Spinal cord (tissue), 9 donors: ENCODE measurements at regions not wholly inside any gene's neighbourhood (a gene's known extent, or its start where the extent isn't known, plus 50 kb on each side); places are given as distances from the start of the nearest gene placed in this dataset.
"Not testable (repeated sequence)": the region's sequence is repeated elsewhere in the genome, so short reads cannot be mapped to it uniquely, and the experiment has no call there.

Source experiments
- DNase-seq, 6 donors: peaks; one replicate each; pipeline versions ENCODE4 v3.0.0 to v3.0.0-alpha.2; 2013 to 2015; ENCODE audit warnings: low spot score in 6 of 6, low read depth in 4 of 6
- H3K27ac ChIP-seq: one replicate; pipeline ENCODE4 v1.5.1; 2013; ENCODE audit warnings: low read depth, low read length, control low read depth
- H3K27me3 ChIP-seq: one replicate; pipeline ENCODE4 v1.6.1; 2013; ENCODE audit warnings: low read length; ENCODE audit not compliant: control insufficient read depth, insufficient read depth
- H3K36me3 ChIP-seq: one replicate; pipeline ENCODE4 v1.6.1; 2013; ENCODE audit warnings: low read length; ENCODE audit not compliant: control insufficient read depth, insufficient read depth
- H3K4me1 ChIP-seq: one replicate; pipeline ENCODE4 v1.6.1; 2013; ENCODE audit warnings: low read length; ENCODE audit not compliant: control insufficient read depth, insufficient read depth
- H3K4me3 ChIP-seq: one replicate; pipeline ENCODE4 v1.5.1; 2013; ENCODE audit warnings: low read depth, low read length, control low read depth
- H3K9me3 ChIP-seq: one replicate; pipeline ENCODE4 v1.6.1; 2013; ENCODE audit warnings: low read length; ENCODE audit not compliant: control insufficient read depth, insufficient read depth
- WGBS: methylation state at CpG from one replicate; pipeline ENCODE4 v1.1.5; 2013; ENCODE audit warnings: missing lambda C conversion rate; ENCODE audit not compliant: insufficient coverage; 5-methylcytosine and 5-hydroxymethylcytosine counted together
- donor health status: healthy.

- Histone ChIP-seq H3K9me3 (no peaks in the 10 kb centered on the region), H3K4me3 (no peak overlapping the region), H3K27me3 (no peaks in the 10 kb centered on the region), H3K36me3 (no peaks in the 10 kb centered on the region), H3K4me1 (no peaks in the 10 kb centered on the region), H3K27ac (no peak overlapping the region)
- 67% methylated on average over 1 of the region's 1 CpG for WGBS
- DNase-seq, result no peak
Measured at GRCh38 chr5:110268985-110269384, 457.5 kb downstream of the TMEM232 start.

GRCh38 chr5:110269478-110270142, 456.9 kb downstream of the TMEM232 start:
- no peaks in the 10 kb centered on the region for H3K9me3 ChIP-seq
- no peaks in the 10 kb centered on the region for H3K4me1 ChIP-seq
- DNase-seq, result no peak
- no peak overlapping the region for H3K4me3 ChIP-seq
- WGBS, result 85% methylated on average over 2 of the region's 3 CpGs
- H3K27me3 ChIP-seq, result no peaks in the 10 kb centered on the region
- no peak overlapping the region for H3K27ac ChIP-seq
- H3K36me3 ChIP-seq, result no peaks in the 10 kb centered on the region

- Histone ChIP-seq H3K36me3 (no peaks in the 10 kb centered on the region), H3K27me3 (no peaks in the 10 kb centered on the region), H3K4me1 (no peaks in the 10 kb centered on the region), H3K27ac (no peak overlapping the region), H3K9me3 (no peaks in the 10 kb centered on the region), H3K4me3 (no peak overlapping the region)
- DNase-seq, result no peak
- WGBS, result 100% methylated on average over 1 of the region's 2 CpGs
Measured at GRCh38 chr5:110275878-110276277, 450.6 kb downstream of the TMEM232 start.

GRCh38 chr5:110278449-110278848, 448.0 kb downstream of the TMEM232 start:
- not testable (repeated sequence) for H3K27me3 ChIP-seq, H3K27ac ChIP-seq, H3K4me1 ChIP-seq, H3K36me3 ChIP-seq, H3K9me3 ChIP-seq, H3K4me3 ChIP-seq, DNase-seq
- no CpG with 5 or more reads among the region's 1 CpG for WGBS

GRCh38 chr5:110284121-110284520, 442.4 kb downstream of the TMEM232 start:
- not testable (repeated sequence) for H3K9me3 ChIP-seq, DNase-seq, H3K36me3 ChIP-seq, H3K27me3 ChIP-seq, H3K4me1 ChIP-seq, H3K27ac ChIP-seq, H3K4me3 ChIP-seq
- WGBS, result 83% methylated on average over 8 of the region's 8 CpGs

- Histone ChIP-seq H3K4me3 (no peak overlapping the region), H3K27me3 (no peaks in the 10 kb centered on the region), H3K4me1 (no peaks in the 10 kb centered on the region), H3K36me3 (no peaks in the 10 kb centered on the region), H3K27ac (no peak overlapping the region), H3K9me3 (no peaks in the 10 kb centered on the region)
- no peak for DNase-seq
- no CpG with 5 or more reads among the region's 3 CpGs for WGBS
Measured at GRCh38 chr5:110288766-110289511, 437.5 kb downstream of the TMEM232 start.

- no peaks in the 10 kb centered on the region for H3K4me1 ChIP-seq
- H3K36me3 ChIP-seq, result no peaks in the 10 kb centered on the region
- no peaks in the 10 kb centered on the region for H3K27me3 ChIP-seq
- H3K27ac ChIP-seq, result no peak overlapping the region
- no peak overlapping the region for H3K4me3 ChIP-seq
- WGBS, result no CpG with 5 or more reads among the region's 2 CpGs
- no peak for DNase-seq
- no peaks in the 10 kb centered on the region for H3K9me3 ChIP-seq
Measured at GRCh38 chr5:110289512-110289810, 437.0 kb downstream of the TMEM232 start.

- Histone ChIP-seq H3K4me3 (no peak overlapping the region), H3K4me1 (no peaks in the 10 kb centered on the region), H3K27me3 (no peaks in the 10 kb centered on the region), H3K9me3 (no peaks in the 10 kb centered on the region), H3K36me3 (no peaks in the 10 kb centered on the region), H3K27ac (no peak overlapping the region)
- peak in 1 of 6 donors; percentile 34 for DNase-seq
- WGBS, result no CpG with 5 or more reads among the region's 1 CpG
Measured at GRCh38 chr5:110290542-110290941, 435.9 kb downstream of the TMEM232 start.

GRCh38 chr5:110294281-110294680, 432.2 kb downstream of the TMEM232 start:
- DNase-seq, result no peak
- Histone ChIP-seq H3K36me3 (no peaks in the 10 kb centered on the region), H3K4me3 (no peak overlapping the region), H3K27ac (no peak overlapping the region), H3K9me3 (no peaks in the 10 kb centered on the region), H3K27me3 (no peaks in the 10 kb centered on the region), H3K4me1 (no peaks in the 10 kb centered on the region)
- 94% methylated on average over 2 of the region's 3 CpGs for WGBS

GRCh38 chr5:110297152-110297670, 429.3 kb downstream of the TMEM232 start:
- Histone ChIP-seq H3K27me3 (no peaks in the 10 kb centered on the region), H3K36me3 (no peaks in the 10 kb centered on the region), H3K4me3 (no peak overlapping the region), H3K4me1 (no peaks in the 10 kb centered on the region), H3K9me3 (no peaks in the 10 kb centered on the region), H3K27ac (no peak overlapping the region)
- WGBS, result no CpG with 5 or more reads among the region's 3 CpGs
- DNase-seq, result peak in 1 of 6 donors; percentile 40
